ENCODE measurements at regions not wholly inside any gene's neighbourhood (a gene's known extent, or its start where the extent isn't known, plus 50 kb on each side); places are given as distances from the start of the nearest gene placed in this dataset.

- TF ChIP-seq POLR2A (IDR thresholded peaks at IDR 0.05; ENCODE audit: low read depth, low read length) (no peak), POLR2AphosphoS5 (IDR thresholded peaks at IDR 0.05; ENCODE audit: insufficient read depth, low read depth, low read length) (no peak)
Measured at GRCh38 chr9:13719446-13719845, 440.0 kb upstream of the MPDZ start.

Measured in endothelial cell of umbilical vein (primary cell).